ENCODE measurements at regions not wholly inside any gene's neighbourhood (a gene's known extent, or its start where the extent isn't known, plus 50 kb on each side); places are given as distances from the start of the nearest gene placed in this dataset.

GRCh38 chr17:77515227-77515626 lies 374.5 kb downstream of the SEC14L1 start:
- Histone ChIP-seq H3K14ac (ENCODE audit: insufficient read length) (no peak overlapping the region), H4K20me1 (replicated peaks in 1 of 2; ENCODE audit: control insufficient read depth in 1 of 2, insufficient read depth in 2 of 2, low read length in 2 of 2) (no peaks in the 10 kb centered on the region), H2BK15ac (ENCODE audit: low read length) (no peak overlapping the region), H3K9ac (replicated peaks in 1 of 4; ENCODE audit: extremely low read depth in 1 of 4, low read depth in 3 of 4, low read length in 3 of 4) (no peak overlapping the region), H3K23ac (ENCODE audit: insufficient read length) (no peak overlapping the region), H3K4me3 (ENCODE audit: extremely low read depth in 1 of 4, insufficient read depth in 2 of 4, low read depth in 3 of 4, low read length in 4 of 4) (no peak overlapping the region), H3K23me2 (ENCODE audit: low read depth, low read length) (no peaks in the 10 kb centered on the region), H2BK20ac (ENCODE audit: low read length) (no peak overlapping the region), H3K27me3 (replicated peaks in 1 of 4; ENCODE audit: control insufficient read depth in 3 of 4, extremely low read depth in 1 of 4, insufficient read depth in 3 of 4, low read length in 3 of 4) (no peaks in the 10 kb centered on the region), H2BK120ac (replicated peaks; ENCODE audit: low read depth, low read length) (no peak overlapping the region), H3K36me3 (ENCODE audit: control insufficient read depth in 2 of 4, insufficient read depth in 4 of 4, low read length in 3 of 4) (no peaks in the 10 kb centered on the region), H4K91ac (replicated peaks; ENCODE audit: insufficient read length, low read length) (no peak overlapping the region), H2BK12ac (ENCODE audit: low read depth, low read length) (no peak overlapping the region), H3K9me3 (ENCODE audit: insufficient read depth in 2 of 2, low read depth in 1 of 2, low read length in 1 of 2) (0 out of 4 replicates have a peak, but pooled peaks cover 0 to 3% of the 10 kb centered on the region in 2 experiments), H3K79me2 (ENCODE audit: control insufficient read depth in 1 of 2, insufficient read depth in 2 of 2, low read length in 2 of 2) (no peaks in the 10 kb centered on the region), H2AK5ac (ENCODE audit: low read depth, low read length) (no peak overlapping the region), H3K4ac (replicated peaks; ENCODE audit: insufficient read length, low read depth, low read length) (no peak overlapping the region), H3K79me1 (ENCODE audit: low read depth, low read length) (no peaks in the 10 kb centered on the region), H2BK5ac (ENCODE audit: low read depth, low read length) (no peak overlapping the region), H4K8ac (ENCODE audit: extremely low read depth, insufficient read depth, low read length) (no peak overlapping the region), H3K4me1 (replicated peaks in 1 of 4; ENCODE audit: control insufficient read depth in 3 of 4, insufficient read depth in 4 of 4, low read length in 3 of 4) (no peaks in the 10 kb centered on the region), H2AFZ (ENCODE audit: low read length) (no peak overlapping the region), H3K27ac (ENCODE audit: low read depth, low read length) (no peak overlapping the region), H4K5ac (ENCODE audit: insufficient read length, low read depth, low read length) (no peak overlapping the region), H3K4me2 (ENCODE audit: insufficient read depth in 1 of 2, low read depth in 2 of 2, low read length in 2 of 2) (no peak overlapping the region), H3K18ac (ENCODE audit: extremely low read depth, low read length) (no peak overlapping the region), H3K56ac (replicated peaks; ENCODE audit: insufficient read length, low read depth, low read length) (no peak overlapping the region)
- FAIRE-seq, result no peak
- ChIA-PET CTCF (ENCODE audit: partially characterized antibody) (interaction anchor here (2.1 kb wide), 1 partner anchor 13 kb away, joined by 7 read pairs; no protein-coding TSS in a partner anchor), POLR2A (ENCODE audit: partially characterized antibody) (no interaction called here)
- TF ChIP-seq KDM4A (IDR thresholded peaks at IDR 0.05; ENCODE audit: low read depth, low read length, severe bottlenecking) (no peak), JUND (IDR thresholded peaks at IDR 0.05; ENCODE audit: low read length) (no peak), SUZ12 (IDR thresholded peaks at IDR 0.05; ENCODE audit: low read length) (no peak), TAF7 (optimal IDR thresholded peaks at IDR 0.05; ENCODE audit: borderline replicate concordance, low read depth, low read length) (no peak), SIX5 (IDR thresholded peaks at IDR 0.05; ENCODE audit: low read depth, low read length) (no peak), CTBP2 (IDR thresholded peaks at IDR 0.05; ENCODE audit: borderline replicate concordance, insufficient read depth, insufficient read length, low read length) (no peak), SP1 (IDR thresholded peaks at IDR 0.05; ENCODE audit: low read depth, low read length) (no peak), GABPA (IDR thresholded peaks at IDR 0.05; ENCODE audit: borderline replicate concordance, insufficient read depth, low read length) (no peak), ZNF274 (IDR thresholded peaks at IDR 0.05; ENCODE audit: borderline replicate concordance, extremely low read depth, low read length) (no peak)
- DNase-seq (ENCODE audit: low read depth in 1 of 2, low spot score in 2 of 2), result no peak
